D341Med (cell line): ENCODE measurements at regions not wholly inside any gene's neighbourhood (a gene's known extent, or its start where the extent isn't known, plus 50 kb on each side); places are given as distances from the start of the nearest gene placed in this dataset.
A peak's percentile ranks its signal among the peaks of the same experiment; 100 is the strongest.

ENCODE experiments used
- DNase-seq: peaks from one replicate; pipeline ENCODE4 v3.0.0; 2012; ENCODE audit warnings: low spot score

GRCh38 chr2:57509189-57509588, 537.4 kb upstream of the VRK2 start:
- no peak for DNase-seq

- no peak for DNase-seq
Measured at GRCh38 chr2:57510704-57511103, 535.9 kb upstream of the VRK2 start.

- no peak for DNase-seq
Measured at GRCh38 chr2:57515366-57515765, 531.2 kb upstream of the VRK2 start.

GRCh38 chr2:57516698-57517340, 529.8 kb upstream of the VRK2 start:
- DNase-seq: peak; percentile 21

- no peak for DNase-seq
Measured at GRCh38 chr2:57523304-57523703, 523.3 kb upstream of the VRK2 start.

GRCh38 chr2:57527685-57528084, 518.9 kb upstream of the VRK2 start:
- DNase-seq: no peak

- no peak for DNase-seq
Measured at GRCh38 chr2:57528499-57528898, 518.1 kb upstream of the VRK2 start.

GRCh38 chr2:57534358-57534757, 512.2 kb upstream of the VRK2 start:
- no peak for DNase-seq

- no peak for DNase-seq
Measured at GRCh38 chr2:57536535-57537231, 509.9 kb upstream of the VRK2 start.

GRCh38 chr2:57539761-57540160, 506.8 kb upstream of the VRK2 start:
- no peak for DNase-seq

- no peak for DNase-seq
Measured at GRCh38 chr2:57542081-57542480, 504.5 kb upstream of the VRK2 start.

- DNase-seq: no peak
Measured at GRCh38 chr2:57543211-57543610, 503.4 kb upstream of the VRK2 start.

- no peak for DNase-seq
Measured at GRCh38 chr2:57544624-57545023, 502.0 kb upstream of the VRK2 start.

- DNase-seq: no peak
Measured at GRCh38 chr2:57546478-57546877, 500.1 kb upstream of the VRK2 start.

- peak; percentile 26 for DNase-seq
Measured at GRCh38 chr2:57549642-57550102, 496.9 kb upstream of the VRK2 start.

- no peak for DNase-seq
Measured at GRCh38 chr2:57550912-57551311, 495.7 kb upstream of the VRK2 start.

GRCh38 chr2:57552885-57553284, 493.7 kb upstream of the VRK2 start:
- DNase-seq: no peak

- DNase-seq: no peak
Measured at GRCh38 chr2:57554348-57554747, 492.3 kb upstream of the VRK2 start.

- DNase-seq: no peak
Measured at GRCh38 chr2:57558312-57558711, 488.3 kb upstream of the VRK2 start.

- DNase-seq: no peak
Measured at GRCh38 chr2:57562495-57562894, 484.1 kb upstream of the VRK2 start.

- DNase-seq: no peak
Measured at GRCh38 chr2:57563015-57563414, 483.6 kb upstream of the VRK2 start.

GRCh38 chr2:57567245-57567644, 479.4 kb upstream of the VRK2 start:
- no peak for DNase-seq

- no peak for DNase-seq
Measured at GRCh38 chr2:57569396-57569795, 477.2 kb upstream of the VRK2 start.

GRCh38 chr2:57570961-57571360, 475.6 kb upstream of the VRK2 start:
- DNase-seq: no peak
